ENCODE measurements at regions not wholly inside any gene's neighbourhood (a gene's known extent, or its start where the extent isn't known, plus 50 kb on each side); places are given as distances from the start of the nearest gene placed in this dataset.

DNA sequence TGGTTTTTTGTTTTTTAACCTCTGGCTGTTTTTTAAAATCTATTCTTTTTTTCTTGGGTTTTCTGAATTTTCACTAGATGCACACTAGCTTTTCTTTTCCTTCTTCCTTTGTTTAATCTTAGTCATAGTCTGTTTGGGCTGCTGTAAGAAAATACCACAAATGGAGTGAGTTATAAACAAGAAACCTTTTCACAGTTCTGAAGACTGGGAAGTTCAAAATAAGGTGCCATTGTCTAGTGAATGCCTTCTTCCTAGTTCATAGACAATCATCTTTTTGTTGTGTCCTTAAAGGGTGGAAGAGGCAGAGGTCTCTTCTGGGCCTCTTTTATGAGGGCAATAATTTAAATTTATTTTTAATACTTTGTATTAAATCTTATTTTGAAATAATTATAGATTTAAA lies 532.9 kb upstream of the ANO5 start:
- TF ChIP-seq, protein P1, sequence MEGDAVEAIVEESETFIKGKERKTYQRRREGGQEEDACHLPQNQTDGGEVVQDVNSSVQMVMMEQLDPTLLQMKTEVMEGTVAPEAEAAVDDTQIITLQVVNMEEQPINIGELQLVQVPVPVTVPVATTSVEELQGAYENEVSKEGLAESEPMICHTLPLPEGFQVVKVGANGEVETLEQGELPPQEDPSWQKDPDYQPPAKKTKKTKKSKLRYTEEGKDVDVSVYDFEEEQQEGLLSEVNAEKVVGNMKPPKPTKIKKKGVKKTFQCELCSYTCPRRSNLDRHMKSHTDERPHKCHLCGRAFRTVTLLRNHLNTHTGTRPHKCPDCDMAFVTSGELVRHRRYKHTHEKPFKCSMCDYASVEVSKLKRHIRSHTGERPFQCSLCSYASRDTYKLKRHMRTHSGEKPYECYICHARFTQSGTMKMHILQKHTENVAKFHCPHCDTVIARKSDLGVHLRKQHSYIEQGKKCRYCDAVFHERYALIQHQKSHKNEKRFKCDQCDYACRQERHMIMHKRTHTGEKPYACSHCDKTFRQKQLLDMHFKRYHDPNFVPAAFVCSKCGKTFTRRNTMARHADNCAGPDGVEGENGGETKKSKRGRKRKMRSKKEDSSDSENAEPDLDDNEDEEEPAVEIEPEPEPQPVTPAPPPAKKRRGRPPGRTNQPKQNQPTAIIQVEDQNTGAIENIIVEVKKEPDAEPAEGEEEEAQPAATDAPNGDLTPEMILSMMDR (IDR thresholded peaks at IDR 0.05) = no peak
- TF ChIP-seq POLR2A (IDR thresholded peaks at IDR 0.05) = no peak

All from vagina (tissue), 2 donors.